ENCODE measurements at regions not wholly inside any gene's neighbourhood (a gene's known extent, or its start where the extent isn't known, plus 50 kb on each side); places are given as distances from the start of the nearest gene placed in this dataset.
A peak's percentile ranks its signal among the peaks of the same experiment; 100 is the strongest.

DNA sequence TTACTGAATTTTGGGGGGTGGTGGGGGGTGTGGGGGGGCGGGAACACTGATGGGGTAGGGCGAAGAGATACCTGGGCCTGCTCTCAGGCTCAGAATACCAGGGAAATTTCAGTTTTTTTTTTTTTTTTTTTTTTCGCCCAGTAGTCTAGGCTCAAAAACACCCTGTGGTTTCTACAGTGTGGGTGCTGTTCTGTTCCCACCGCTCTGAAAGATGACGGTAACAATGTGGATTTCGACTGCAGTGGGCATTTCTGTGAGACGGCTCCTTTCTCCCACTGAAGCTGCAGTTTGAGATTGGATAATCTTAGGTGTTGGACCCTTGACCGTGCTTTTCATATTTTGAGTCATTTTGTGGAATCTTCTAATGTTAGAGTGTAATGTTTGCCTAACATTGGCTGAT lies 143.8 kb upstream of the RGMA start:
- Histone ChIP-seq H3K4me1 (ENCODE audit: control insufficient read depth, insufficient read depth, low read length) (no peaks in the 10 kb centered on the region), H3K27ac (ENCODE audit: low read length) (no peak overlapping the region), H3K27me3 (ENCODE audit: control insufficient read depth, insufficient read depth) (no peaks in the 10 kb centered on the region), H3K9me3 (ENCODE audit: control insufficient read depth, low read length) (no peaks in the 10 kb centered on the region), H3K4me3 (ENCODE audit: low read length) (no peak overlapping the region)
- no peak for ATAC-seq
- 88% methylated on average over 8 of the region's 8 CpGs for WGBS
- no peak for DNase-seq
- intact Hi-C loops (cut with DNase I), result no loop called here

- 61% methylated on average over 6 of the region's 6 CpGs for WGBS
- H3K9me3 ChIP-seq (ENCODE audit: control insufficient read depth, low read length), result no peaks in the 10 kb centered on the region
- H3K4me1 ChIP-seq (ENCODE audit: control insufficient read depth, insufficient read depth, low read length), result no peaks in the 10 kb centered on the region
- ATAC-seq (no peak), DNase-seq (no peak)
- no peaks in the 10 kb centered on the region for H3K27me3 ChIP-seq (ENCODE audit: control insufficient read depth, insufficient read depth)
- H3K4me3 ChIP-seq (ENCODE audit: low read length), result no peak overlapping the region
- no peak overlapping the region for H3K27ac ChIP-seq (ENCODE audit: low read length)
- intact Hi-C loops (cut with DNase I), result no loop called here
These were observed 143.0 kb upstream of the RGMA start for GRCh38 chr15:93231994-93232393.

DNA sequence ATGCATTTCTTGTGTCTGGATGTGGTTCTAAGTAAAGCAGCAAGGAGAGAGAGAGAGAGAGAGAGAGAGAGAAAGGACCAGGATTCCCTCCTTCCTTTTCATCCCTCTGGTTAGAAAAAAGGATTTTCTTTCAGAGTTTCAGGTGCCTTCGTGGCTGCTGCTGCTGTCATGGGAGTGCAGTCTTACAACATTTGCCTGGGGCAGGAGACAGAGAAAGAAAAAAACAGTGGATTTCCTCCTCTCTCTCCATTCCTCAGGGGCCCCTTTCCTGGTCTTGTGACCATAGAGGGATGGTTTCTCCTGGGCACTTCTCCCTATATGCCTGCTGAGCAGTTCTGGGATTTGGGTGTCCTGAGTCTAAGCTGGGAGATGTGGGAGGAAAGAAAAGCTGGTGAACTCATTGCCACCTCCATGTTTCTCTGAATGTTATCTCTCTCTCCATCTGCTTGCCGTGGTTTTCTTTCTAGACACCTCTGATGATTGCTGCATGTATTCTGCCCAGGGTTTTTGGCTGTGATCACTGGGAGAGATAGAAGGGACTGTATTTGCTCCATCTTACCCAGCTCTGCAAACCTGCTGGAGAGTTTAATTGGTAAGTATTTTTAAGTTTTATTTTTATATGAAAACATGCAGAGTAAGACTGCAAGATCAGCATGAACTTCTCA lies 142.4 kb upstream of the RGMA start:
- no peaks in the 10 kb centered on the region for H3K27me3 ChIP-seq (ENCODE audit: control insufficient read depth, insufficient read depth)
- intact Hi-C loops (cut with DNase I), result no loop called here
- H3K9me3 ChIP-seq (ENCODE audit: control insufficient read depth, low read length), result no peaks in the 10 kb centered on the region
- no peak overlapping the region for H3K4me3 ChIP-seq (ENCODE audit: low read length)
- no peak for DNase-seq
- ATAC-seq, result no peak
- no peaks in the 10 kb centered on the region for H3K4me1 ChIP-seq (ENCODE audit: control insufficient read depth, insufficient read depth, low read length)
- 37% methylated on average over 2 of the region's 2 CpGs for WGBS
- H3K27ac ChIP-seq (ENCODE audit: low read length), result no peak overlapping the region

GRCh38 chr15:93228546-93228945 lies 139.5 kb upstream of the RGMA start:
- Histone ChIP-seq H3K4me1 (ENCODE audit: control insufficient read depth, insufficient read depth, low read length) (no peaks in the 10 kb centered on the region), H3K27ac (ENCODE audit: low read length) (no peak overlapping the region), H3K27me3 (ENCODE audit: control insufficient read depth, insufficient read depth) (no peaks in the 10 kb centered on the region), H3K4me3 (ENCODE audit: low read length) (no peak overlapping the region), H3K9me3 (ENCODE audit: control insufficient read depth, low read length) (no peaks in the 10 kb centered on the region)
- no peak for DNase-seq
- ATAC-seq, result no peak
- intact Hi-C loops (cut with DNase I), result no loop called here
- WGBS, result 80% methylated on average over 3 of the region's 3 CpGs

DNA sequence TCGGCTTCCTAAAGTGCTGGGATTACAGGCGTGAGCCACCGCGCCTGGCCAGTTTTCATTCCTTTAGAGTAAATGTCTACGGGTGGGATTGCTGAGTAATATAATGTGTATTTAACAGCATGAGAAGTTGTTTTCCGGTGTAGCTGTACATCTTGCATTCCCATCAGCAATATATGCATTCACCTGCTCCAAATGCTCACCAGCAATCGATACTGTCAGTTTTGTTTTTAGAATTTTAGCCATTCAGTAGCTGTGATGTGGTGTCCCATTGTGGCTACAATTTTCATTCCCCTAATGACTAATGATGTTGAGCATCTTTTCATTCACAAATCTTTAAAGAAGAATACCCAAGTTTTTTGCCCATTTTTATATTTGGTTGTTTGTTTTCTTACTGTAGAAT lies 134.8 kb upstream of the RGMA start:
- no peaks in the 10 kb centered on the region for H3K4me1 ChIP-seq (ENCODE audit: control insufficient read depth, insufficient read depth, low read length)
- H3K4me3 ChIP-seq (ENCODE audit: low read length), result no peak overlapping the region
- no peaks in the 10 kb centered on the region for H3K9me3 ChIP-seq (ENCODE audit: control insufficient read depth, low read length)
- no peak for ATAC-seq
- no peak for DNase-seq
- H3K27ac ChIP-seq (ENCODE audit: low read length), result no peak overlapping the region
- WGBS, result 92% methylated on average over 7 of the region's 7 CpGs
- no peaks in the 10 kb centered on the region for H3K27me3 ChIP-seq (ENCODE audit: control insufficient read depth, insufficient read depth)
- intact Hi-C loops (cut with DNase I), result no loop called here

DNA sequence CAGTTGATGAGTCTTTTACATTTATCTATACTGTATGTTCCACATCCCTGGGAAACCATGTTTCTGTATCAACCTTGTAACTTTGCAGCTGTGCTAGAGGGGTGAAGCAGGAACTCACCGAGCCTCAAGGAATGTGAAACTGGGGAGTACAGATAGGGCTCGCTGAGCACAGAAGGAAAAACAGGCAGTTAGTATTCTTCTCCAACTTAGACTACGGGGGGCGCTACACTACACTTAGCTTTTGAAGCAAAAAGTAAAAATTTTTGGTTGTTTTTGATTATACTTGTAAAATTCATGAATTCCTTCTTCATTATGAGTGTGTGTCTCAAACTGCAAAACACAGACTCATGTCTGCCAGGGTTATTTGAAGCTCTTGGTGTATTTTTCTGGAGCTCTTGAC lies 132.7 kb upstream of the RGMA start:
- no peak overlapping the region for H3K27ac ChIP-seq (ENCODE audit: low read length)
- no peak overlapping the region for H3K4me3 ChIP-seq (ENCODE audit: low read length)
- no peaks in the 10 kb centered on the region for H3K27me3 ChIP-seq (ENCODE audit: control insufficient read depth, insufficient read depth)
- WGBS, result 45% methylated on average over 4 of the region's 4 CpGs
- no peaks in the 10 kb centered on the region for H3K4me1 ChIP-seq (ENCODE audit: control insufficient read depth, insufficient read depth, low read length)
- DNase-seq, result no peak
- intact Hi-C loops (cut with DNase I), result no loop called here
- ATAC-seq, result no peak
- H3K9me3 ChIP-seq (ENCODE audit: control insufficient read depth, low read length), result no peaks in the 10 kb centered on the region

- Histone ChIP-seq H3K4me3 (ENCODE audit: low read length) (no peak overlapping the region), H3K27me3 (ENCODE audit: control insufficient read depth, insufficient read depth) (no peaks in the 10 kb centered on the region), H3K27ac (ENCODE audit: low read length) (no peak overlapping the region), H3K4me1 (ENCODE audit: control insufficient read depth, insufficient read depth, low read length) (no peaks in the 10 kb centered on the region), H3K9me3 (ENCODE audit: control insufficient read depth, low read length) (no peaks in the 10 kb centered on the region)
- ATAC-seq (no peak), DNase-seq (no peak)
- intact Hi-C loops (cut with DNase I), result no loop called here
- WGBS, result 89% methylated on average over 2 of the region's 2 CpGs
These were observed 130.9 kb upstream of the RGMA start for GRCh38 chr15:93219859-93220420.

DNA sequence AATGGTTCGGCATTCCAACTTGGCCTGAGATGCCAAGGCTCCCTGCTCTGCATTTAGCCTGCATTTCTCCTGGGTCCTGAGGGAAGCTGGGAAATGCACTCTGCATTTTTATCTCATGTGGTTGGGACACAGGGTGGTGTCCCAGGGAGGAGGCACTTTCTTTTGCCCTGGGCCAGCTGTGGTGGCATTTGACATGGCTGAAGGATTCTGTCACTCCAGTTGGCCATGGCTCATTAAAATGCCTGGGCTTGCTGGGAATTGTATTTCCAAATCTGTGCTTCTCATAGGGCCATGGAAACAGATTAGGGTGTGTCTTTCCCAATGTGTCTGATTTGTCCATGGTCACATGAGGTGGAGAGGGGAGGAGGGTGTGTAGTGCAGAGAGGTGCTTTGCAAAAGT lies 128.3 kb upstream of the RGMA start:
- Histone ChIP-seq H3K27ac (ENCODE audit: low read length) (peak overlapping the region; percentile 43), H3K9me3 (ENCODE audit: control insufficient read depth, low read length) (no peaks in the 10 kb centered on the region), H3K4me1 (ENCODE audit: control insufficient read depth, insufficient read depth, low read length) (no peaks in the 10 kb centered on the region), H3K27me3 (ENCODE audit: control insufficient read depth, insufficient read depth) (no peaks in the 10 kb centered on the region), H3K4me3 (ENCODE audit: low read length) (no peak overlapping the region)
- peak in 1 of 3 donors; percentile 31 for DNase-seq
- peak; percentile 57 to 83 for ATAC-seq
- intact Hi-C loops (cut with DNase I), result no loop called here
- WGBS, result 53% methylated on average over 1 of the region's 1 CpG

- WGBS, result 83% methylated on average over 3 of the region's 3 CpGs
- Histone ChIP-seq H3K9me3 (ENCODE audit: control insufficient read depth, low read length) (no peaks in the 10 kb centered on the region), H3K4me3 (ENCODE audit: low read length) (no peak overlapping the region), H3K27me3 (ENCODE audit: control insufficient read depth, insufficient read depth) (no peaks in the 10 kb centered on the region), H3K27ac (ENCODE audit: low read length) (peak overlapping the region; percentile 89), H3K4me1 (ENCODE audit: control insufficient read depth, insufficient read depth, low read length) (no peaks in the 10 kb centered on the region)
- no peak for ATAC-seq
- intact Hi-C loops (cut with DNase I), result no loop called here
- no peak for DNase-seq
These were observed 125.1 kb upstream of the RGMA start for GRCh38 chr15:93214106-93214505.

- Histone ChIP-seq H3K9me3 (ENCODE audit: control insufficient read depth, low read length) (no peaks in the 10 kb centered on the region), H3K27ac (ENCODE audit: low read length) (peak overlapping the region; percentile 21), H3K4me1 (ENCODE audit: control insufficient read depth, insufficient read depth, low read length) (no peaks in the 10 kb centered on the region), H3K4me3 (ENCODE audit: low read length) (no peak overlapping the region), H3K27me3 (ENCODE audit: control insufficient read depth, insufficient read depth) (no peaks in the 10 kb centered on the region)
- DNase-seq (peak; percentile 43 to 82 (median 80)), ATAC-seq (peak; percentile 87 to 92)
- intact Hi-C loops (cut with DNase I), result no loop called here
- WGBS, result 56% methylated on average over 5 of the region's 5 CpGs
These were observed 124.3 kb upstream of the RGMA start for GRCh38 chr15:93213281-93213680.

GRCh38 chr15:93212578-93212977 lies 123.6 kb upstream of the RGMA start:
- H3K4me3 ChIP-seq (ENCODE audit: low read length), result no peak overlapping the region
- no peaks in the 10 kb centered on the region for H3K9me3 ChIP-seq (ENCODE audit: control insufficient read depth, low read length)
- DNase-seq (no peak), ATAC-seq (no peak)
- H3K4me1 ChIP-seq (ENCODE audit: control insufficient read depth, insufficient read depth, low read length), result no peaks in the 10 kb centered on the region
- H3K27ac ChIP-seq (ENCODE audit: low read length), result no peak overlapping the region
- no peaks in the 10 kb centered on the region for H3K27me3 ChIP-seq (ENCODE audit: control insufficient read depth, insufficient read depth)
- WGBS, result 93% methylated on average over 5 of the region's 5 CpGs
- intact Hi-C loops (cut with DNase I), result no loop called here

GRCh38 chr15:93210995-93211394 lies 122.0 kb upstream of the RGMA start:
- intact Hi-C loops (cut with DNase I), result no loop called here
- Histone ChIP-seq H3K27me3 (ENCODE audit: control insufficient read depth, insufficient read depth) (no peaks in the 10 kb centered on the region), H3K4me3 (ENCODE audit: low read length) (no peak overlapping the region), H3K9me3 (ENCODE audit: control insufficient read depth, low read length) (no peaks in the 10 kb centered on the region), H3K27ac (ENCODE audit: low read length) (no peak overlapping the region), H3K4me1 (ENCODE audit: control insufficient read depth, insufficient read depth, low read length) (no peaks in the 10 kb centered on the region)
- 78% methylated on average over 5 of the region's 5 CpGs for whole genome bisulfite sequencing
- ATAC-seq (no peak), DNase-seq (no peak)
